GM19463 (cell line): ENCODE measurements at regions not wholly inside any gene's neighbourhood (a gene's known extent, or its start where the extent isn't known, plus 50 kb on each side); places are given as distances from the start of the nearest gene placed in this dataset.

Experiments
- ATAC-seq: cut with Tn5 transposase; IDR thresholded peaks from one replicate; pipeline ENCODE4 v1.9.1; 2021; ENCODE audit warnings: mild to moderate bottlenecking, moderate library complexity; ENCODE audit not compliant: unreplicated experiment

DNA sequence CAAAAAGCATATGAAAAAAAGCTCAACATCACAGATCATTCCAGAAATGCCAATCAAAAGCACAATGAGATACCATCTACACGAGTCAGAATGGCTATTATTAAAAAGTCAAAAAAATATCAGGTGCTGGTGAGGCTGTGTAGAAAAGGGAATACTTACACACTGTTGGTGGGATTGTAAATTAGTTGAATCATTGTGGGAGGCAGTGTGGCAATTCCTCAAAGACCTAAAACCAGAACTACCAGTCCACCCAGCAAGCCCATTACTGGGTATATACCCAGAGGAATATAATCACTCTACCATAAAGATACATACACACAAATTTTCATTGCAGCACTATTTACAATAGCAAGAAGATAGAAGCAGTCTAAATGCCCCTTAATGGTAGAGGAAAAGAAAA lies 529.9 kb downstream of the SLITRK1 start:
- ATAC-seq = no peak

GRCh38 chr13:83350569-83350968 lies 531.7 kb downstream of the SLITRK1 start:
- ATAC-seq = no peak

DNA sequence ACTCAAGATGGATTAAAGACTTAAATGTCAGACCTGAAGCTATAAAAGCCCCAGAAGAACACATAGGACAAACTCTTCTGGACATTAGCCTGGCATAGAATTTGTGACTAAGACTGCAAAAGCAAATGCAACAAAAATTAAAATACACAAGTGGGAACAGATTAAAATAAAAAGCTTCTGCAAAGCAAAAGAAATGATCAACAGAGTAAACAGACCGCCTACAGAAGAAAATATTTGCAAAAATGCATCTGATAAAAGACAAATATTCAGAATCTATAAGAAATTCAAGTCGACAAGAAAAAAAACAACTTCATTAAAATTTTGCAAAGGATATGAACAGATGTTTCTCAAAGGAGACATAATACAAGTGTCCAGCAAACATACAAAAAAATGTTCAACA lies 537.8 kb downstream of the SLITRK1 start:
- ATAC-seq = no peak

GRCh38 chr13:83340170-83340569 lies 542.1 kb downstream of the SLITRK1 start:
- ATAC-seq = no peak

DNA sequence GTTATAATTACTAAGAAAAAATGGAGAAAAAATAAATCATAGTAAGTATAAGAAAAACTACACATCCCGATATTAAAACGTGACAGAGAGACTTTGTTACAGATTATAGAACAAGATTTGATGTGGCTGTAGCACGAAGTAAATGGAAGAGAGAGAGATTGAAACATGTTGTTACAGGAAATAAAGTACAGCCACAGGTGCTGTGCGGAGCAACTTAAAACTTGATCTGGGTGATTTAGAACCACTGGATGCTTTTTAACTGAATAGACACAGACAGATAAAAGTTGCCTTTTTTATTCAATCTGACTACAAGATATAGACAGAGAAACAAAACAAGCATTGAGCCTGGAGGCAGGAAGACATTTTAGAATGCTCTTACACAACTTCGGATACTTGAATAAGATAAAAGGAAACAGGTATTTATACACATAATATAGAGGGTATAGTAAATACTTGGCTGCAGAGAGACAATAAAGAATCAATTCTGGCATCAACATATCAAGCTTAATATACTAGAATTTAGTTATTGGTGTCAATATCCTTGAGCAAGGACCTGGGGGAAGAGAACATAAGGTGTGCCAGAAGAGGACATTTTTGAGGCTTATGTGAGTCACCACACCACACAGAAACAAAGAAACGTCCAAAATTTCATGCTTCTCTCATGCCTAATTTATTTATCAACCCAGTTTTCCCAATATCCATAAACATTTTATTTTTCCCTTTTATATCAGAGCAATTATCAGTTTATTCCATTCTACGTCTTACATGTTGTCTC lies 548.5 kb downstream of the SLITRK1 start:
- ATAC-seq = no peak

- ATAC-seq = no peak
Measured at GRCh38 chr13:83332751-83333150, 549.5 kb downstream of the SLITRK1 start.

DNA sequence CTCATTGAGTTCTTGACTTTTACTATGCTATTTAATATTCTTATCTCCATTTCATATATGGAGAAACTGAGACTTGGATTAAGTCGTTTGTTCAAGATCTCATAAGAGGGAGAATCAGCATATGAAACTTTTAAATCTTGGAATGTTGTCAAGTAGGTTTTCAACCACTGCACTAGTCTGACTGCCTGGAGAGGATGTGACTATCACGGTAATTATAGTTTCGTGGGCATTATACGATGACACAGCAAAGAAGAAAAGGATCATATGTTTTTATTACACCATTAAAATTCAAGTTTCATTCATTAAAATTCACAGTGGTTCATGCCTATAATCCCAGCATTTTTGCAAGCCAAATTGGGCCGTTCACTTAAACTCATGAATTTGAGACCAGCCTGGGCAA lies 555.2 kb downstream of the SLITRK1 start:
- no peak for ATAC-seq

DNA sequence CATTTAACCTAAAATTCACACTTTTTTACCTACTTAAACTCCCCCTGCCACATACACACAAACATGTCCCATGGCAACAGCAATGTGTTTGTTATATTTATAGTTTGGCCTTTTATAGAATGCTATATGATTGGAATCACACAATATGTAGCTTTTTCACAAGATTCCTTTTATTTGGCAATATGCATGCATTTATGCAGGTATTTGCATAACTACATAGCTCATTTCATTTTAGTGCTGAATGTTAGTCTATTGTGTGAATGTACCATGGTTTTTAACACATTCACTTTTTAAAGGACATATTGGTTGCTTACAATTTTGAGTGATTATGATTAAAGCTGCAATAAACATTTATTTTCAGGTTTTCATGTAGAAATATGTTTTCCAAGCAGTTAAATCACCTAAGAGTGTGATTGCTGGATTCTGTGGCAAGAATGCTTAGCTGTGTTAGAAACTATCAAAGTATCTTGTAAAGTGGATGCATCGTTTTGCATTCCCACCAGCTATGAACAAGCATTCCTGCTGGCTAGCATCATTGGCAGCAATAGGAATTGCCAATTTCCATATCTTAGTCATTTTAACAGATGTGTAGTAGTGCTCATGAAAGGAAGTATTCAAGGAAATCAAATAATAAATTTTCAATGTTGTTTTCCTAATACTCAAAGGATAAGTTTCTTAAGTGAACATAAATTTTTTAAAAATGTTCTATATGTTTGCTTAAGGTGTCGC lies 557.0 kb downstream of the SLITRK1 start:
- no peak for ATAC-seq

- ATAC-seq = no peak
Measured at GRCh38 chr13:83311886-83312577, 570.2 kb downstream of the SLITRK1 start.

GRCh38 chr13:83298617-83299016 lies 583.7 kb downstream of the SLITRK1 start:
- ATAC-seq = no peak

DNA sequence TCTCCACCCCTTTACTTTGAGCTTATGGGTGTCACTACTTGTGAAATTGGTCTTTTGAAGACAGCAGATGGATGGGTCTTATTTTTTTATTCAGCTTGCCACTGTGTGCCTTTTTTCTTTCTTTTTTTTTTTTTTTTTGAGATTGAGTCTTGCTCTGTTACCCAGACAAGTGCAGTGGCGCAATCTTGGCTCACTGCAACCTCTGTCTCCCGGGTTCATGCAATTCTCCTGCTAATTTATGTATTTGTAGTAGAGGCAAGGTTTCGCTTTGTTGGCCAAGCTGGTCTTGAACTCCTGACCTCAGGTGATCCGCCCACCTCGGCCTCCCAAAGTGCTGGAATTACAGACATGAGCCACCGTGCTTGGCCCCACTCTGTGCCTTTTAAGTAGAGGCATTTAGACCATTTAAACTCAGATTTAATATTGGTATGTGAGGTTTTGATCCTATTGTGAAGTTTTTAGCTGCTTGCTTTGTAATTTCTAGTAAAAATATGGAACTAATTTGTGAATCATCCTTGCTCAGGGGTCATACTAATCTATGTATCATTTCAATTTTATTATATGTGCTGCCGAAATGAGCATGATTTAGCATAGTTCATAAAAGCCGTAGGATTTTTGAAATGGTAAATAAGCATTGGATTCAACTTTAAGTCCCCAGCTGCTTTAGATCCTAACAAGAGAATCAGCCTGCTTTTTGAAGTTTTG lies 584.5 kb downstream of the SLITRK1 start:
- no peak for ATAC-seq

DNA sequence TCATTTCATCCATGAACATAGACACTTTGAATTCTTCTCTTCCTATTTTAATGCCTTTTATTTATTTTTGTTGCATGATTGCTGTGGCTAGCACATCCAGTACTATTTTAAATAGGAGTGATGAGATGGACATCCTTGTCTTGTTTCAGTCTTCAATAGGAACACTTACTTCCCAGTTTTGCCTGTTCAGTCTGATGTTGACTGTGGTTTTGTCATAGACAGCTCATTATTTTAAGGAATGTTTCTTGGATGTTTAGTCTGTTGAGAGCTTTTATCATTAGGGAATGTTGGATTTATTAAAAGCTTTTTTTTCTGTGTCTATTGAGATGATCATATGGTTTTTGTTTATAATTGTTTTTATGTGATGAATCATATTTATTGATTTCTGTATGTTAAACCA lies 586.6 kb downstream of the SLITRK1 start:
- no peak for ATAC-seq

GRCh38 chr13:83286737-83287136 lies 595.5 kb downstream of the SLITRK1 start:
- ATAC-seq = no peak

- no peak for ATAC-seq
Measured at GRCh38 chr13:83281654-83282053, 600.6 kb downstream of the SLITRK1 start.

GRCh38 chr13:83274679-83275078 lies 607.6 kb downstream of the SLITRK1 start:
- no peak for ATAC-seq

GRCh38 chr13:83272652-83273240 lies 609.5 kb downstream of the SLITRK1 start:
- no peak for ATAC-seq

- no peak for ATAC-seq
Measured at GRCh38 chr13:83272076-83272475, 610.2 kb downstream of the SLITRK1 start.

DNA sequence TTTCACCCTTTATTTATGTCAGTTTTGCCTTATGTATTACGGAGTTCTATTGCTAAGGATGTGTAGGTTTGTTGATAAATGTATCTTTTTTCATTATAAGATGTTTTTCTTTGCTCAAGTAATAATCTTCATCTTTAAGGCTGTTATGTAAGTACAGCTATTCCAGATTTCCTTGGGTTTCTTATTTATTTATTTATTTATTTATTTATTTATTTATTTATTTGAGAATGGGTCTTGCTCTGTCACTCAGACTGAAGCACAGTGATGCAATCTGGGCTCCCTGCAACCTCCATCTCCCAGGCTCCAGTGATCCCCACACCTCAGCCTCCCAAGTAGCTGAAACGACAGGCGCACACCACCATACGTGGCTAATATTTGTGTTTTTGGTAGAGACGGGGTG lies 617.0 kb downstream of the SLITRK1 start:
- ATAC-seq = no peak

DNA sequence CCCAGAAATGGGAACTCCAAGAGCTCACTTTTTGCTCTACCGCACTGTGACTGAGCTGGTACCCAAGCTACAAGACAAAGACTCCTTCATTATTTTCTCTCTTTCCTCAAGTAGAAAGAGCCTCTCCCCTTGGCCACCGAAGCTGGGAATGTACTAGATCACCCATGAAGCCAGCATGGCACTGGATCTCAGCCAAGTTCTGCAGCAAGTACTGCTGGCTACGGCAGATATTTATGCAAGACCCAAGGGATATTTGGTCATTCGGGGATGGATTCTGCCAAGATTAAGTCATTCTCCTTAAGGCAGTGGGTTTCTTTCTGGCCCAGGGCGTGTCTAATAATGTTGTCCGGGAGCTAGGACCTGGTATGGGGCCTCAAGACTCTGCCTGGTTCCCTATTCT lies 633.5 kb downstream of the SLITRK1 start:
- ATAC-seq = no peak

DNA sequence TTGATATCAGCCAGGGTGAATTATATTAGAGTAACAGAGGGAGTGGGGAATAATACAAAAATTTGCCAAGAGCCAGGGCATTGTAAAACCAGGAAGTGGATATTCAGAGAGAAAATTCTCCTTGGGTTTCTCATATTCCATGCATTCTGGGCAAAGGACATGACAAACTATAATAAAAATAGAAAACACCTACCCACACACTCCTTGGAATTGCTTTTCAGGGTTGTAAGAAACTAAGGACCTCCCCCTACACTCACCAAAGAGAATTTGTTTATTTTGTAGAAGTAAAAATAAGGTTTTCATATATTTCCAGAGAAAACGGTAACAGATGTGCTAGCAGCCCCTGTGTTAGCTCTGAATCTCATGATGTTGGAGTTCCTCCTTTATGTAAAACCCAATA lies 649.6 kb downstream of the SLITRK1 start:
- ATAC-seq = no peak
